DMS53 (cell line): ENCODE measurements at regions not wholly inside any gene's neighbourhood (a gene's known extent, or its start where the extent isn't known, plus 50 kb on each side); places are given as distances from the start of the nearest gene placed in this dataset.
"Not testable (repeated sequence)": the region's sequence is repeated elsewhere in the genome, so short reads cannot be mapped to it uniquely, and the experiment has no call there.

ENCODE experiments used
- DNase-seq: peaks from one replicate; lab custom pipeline; 2025; lab: John Stamatoyannopoulos, UW

GRCh38 chr22:48306785-48307510, 1520.7 kb downstream of the BRD1 start:
- DNase-seq: no peak

- DNase-seq: no peak
Measured at GRCh38 chr22:48306284-48306683, 1521.4 kb downstream of the BRD1 start.

GRCh38 chr22:48305726-48306235, 1521.9 kb downstream of the BRD1 start:
- no peak for DNase-seq

- no peak for DNase-seq
Measured at GRCh38 chr22:48303369-48303725, 1524.3 kb downstream of the BRD1 start.

GRCh38 chr22:48302657-48303368, 1524.9 kb downstream of the BRD1 start:
- no peak for DNase-seq

GRCh38 chr22:48301908-48302307, 1525.8 kb downstream of the BRD1 start:
- DNase-seq: no peak

GRCh38 chr22:48301421-48301820, 1526.3 kb downstream of the BRD1 start:
- no peak for DNase-seq

GRCh38 chr22:48300877-48301276, 1526.8 kb downstream of the BRD1 start:
- no peak for DNase-seq

GRCh38 chr22:48299801-48300200, 1527.9 kb downstream of the BRD1 start:
- no peak for DNase-seq

GRCh38 chr22:48299124-48299523, 1528.5 kb downstream of the BRD1 start:
- DNase-seq: no peak

- no peak for DNase-seq
Measured at GRCh38 chr22:48297296-48297695, 1530.4 kb downstream of the BRD1 start.

GRCh38 chr22:48289954-48290353, 1527.5 kb downstream of the TBC1D22A start:
- not testable (repeated sequence) for DNase-seq

- DNase-seq: no peak
Measured at GRCh38 chr22:48288376-48288940, 1526.0 kb downstream of the TBC1D22A start.

GRCh38 chr22:48287031-48287430, 1524.6 kb downstream of the TBC1D22A start:
- no peak for DNase-seq

- DNase-seq: no peak
Measured at GRCh38 chr22:48284671-48285070, 1522.2 kb downstream of the TBC1D22A start.

- DNase-seq: no peak
Measured at GRCh38 chr22:48282804-48283203, 1520.4 kb downstream of the TBC1D22A start.

- no peak for DNase-seq
Measured at GRCh38 chr22:48279461-48279756, 1517.0 kb downstream of the TBC1D22A start.

GRCh38 chr22:48278620-48279460, 1516.4 kb downstream of the TBC1D22A start:
- no peak for DNase-seq

- no peak for DNase-seq
Measured at GRCh38 chr22:48277868-48278581, 1515.6 kb downstream of the TBC1D22A start.

GRCh38 chr22:48276994-48277867, 1514.8 kb downstream of the TBC1D22A start:
- DNase-seq: no peak

- no peak for DNase-seq
Measured at GRCh38 chr22:48275412-48275811, 1513.0 kb downstream of the TBC1D22A start.
